ENCODE measurements at regions not wholly inside any gene's neighbourhood (a gene's known extent, or its start where the extent isn't known, plus 50 kb on each side); places are given as distances from the start of the nearest gene placed in this dataset.

DNA sequence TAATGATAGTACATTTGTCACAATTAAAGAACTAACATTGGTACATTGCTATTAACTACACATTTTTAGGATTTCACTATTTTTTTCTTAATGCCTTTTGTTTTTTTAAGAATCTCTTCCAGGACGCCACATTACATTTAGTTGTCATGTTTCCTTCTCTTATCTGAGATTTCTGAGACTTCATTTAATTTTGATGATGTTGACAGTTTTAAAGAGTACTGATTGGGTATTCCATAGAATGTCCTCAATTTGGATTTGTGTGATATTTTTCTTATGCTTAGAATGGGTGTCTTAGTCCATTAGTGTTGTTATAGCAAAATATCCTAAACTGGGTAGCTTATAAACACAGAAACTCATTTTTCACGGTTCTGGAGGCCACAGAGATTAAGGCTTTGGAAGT, 1095.5 kb upstream of the LCORL start:
- TF ChIP-seq GLIS3 (CRISPR knock-in tag; IDR thresholded peaks at IDR 0.05) (no peak), ZC3H10 (CRISPR knock-in tag; IDR thresholded peaks at IDR 0.05) (no peak), ZFP30 (CRISPR knock-in tag; IDR thresholded peaks at IDR 0.05) (no peak), RARB (CRISPR knock-in tag; IDR thresholded peaks at IDR 0.05) (no peak), ZFP3 (CRISPR knock-in tag; IDR thresholded peaks at IDR 0.05) (no peak), SNAI2 (CRISPR knock-in tag; IDR thresholded peaks at IDR 0.05) (no peak), ZNF70 (CRISPR knock-in tag; IDR thresholded peaks at IDR 0.05) (no peak), ESRRG (CRISPR knock-in tag; IDR thresholded peaks at IDR 0.05) (no peak), TOX (CRISPR knock-in tag; IDR thresholded peaks at IDR 0.05; ENCODE audit: borderline replicate concordance) (no peak), ARNTL (CRISPR knock-in tag; IDR thresholded peaks at IDR 0.05; ENCODE audit: borderline replicate concordance, low read depth) (no peak)
- TF ChIP-seq, protein P1, sequence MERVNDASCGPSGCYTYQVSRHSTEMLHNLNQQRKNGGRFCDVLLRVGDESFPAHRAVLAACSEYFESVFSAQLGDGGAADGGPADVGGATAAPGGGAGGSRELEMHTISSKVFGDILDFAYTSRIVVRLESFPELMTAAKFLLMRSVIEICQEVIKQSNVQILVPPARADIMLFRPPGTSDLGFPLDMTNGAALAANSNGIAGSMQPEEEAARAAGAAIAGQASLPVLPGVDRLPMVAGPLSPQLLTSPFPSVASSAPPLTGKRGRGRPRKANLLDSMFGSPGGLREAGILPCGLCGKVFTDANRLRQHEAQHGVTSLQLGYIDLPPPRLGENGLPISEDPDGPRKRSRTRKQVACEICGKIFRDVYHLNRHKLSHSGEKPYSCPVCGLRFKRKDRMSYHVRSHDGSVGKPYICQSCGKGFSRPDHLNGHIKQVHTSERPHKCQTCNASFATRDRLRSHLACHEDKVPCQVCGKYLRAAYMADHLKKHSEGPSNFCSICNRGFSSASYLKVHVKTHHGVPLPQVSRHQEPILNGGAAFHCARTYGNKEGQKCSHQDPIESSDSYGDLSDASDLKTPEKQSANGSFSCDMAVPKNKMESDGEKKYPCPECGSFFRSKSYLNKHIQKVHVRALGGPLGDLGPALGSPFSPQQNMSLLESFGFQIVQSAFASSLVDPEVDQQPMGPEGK (CRISPR knock-in tag; IDR thresholded peaks at IDR 0.05; ENCODE audit: borderline replicate concordance): no peak

All from SK-N-SH treated with all-trans-retinoic acid at 6 μM for 48 hours (cell line).